Inferior parietal cortex (tissue), 1 donor: ENCODE measurements at regions not wholly inside any gene's neighbourhood (a gene's known extent, or its start where the extent isn't known, plus 50 kb on each side); places are given as distances from the start of the nearest gene placed in this dataset.

ENCODE experiments used
- DNase-seq: peaks from one replicate; pipeline ENCODE4 v3.0.0-alpha.2; 2016; ENCODE audit errors: extremely low spot score

DNA sequence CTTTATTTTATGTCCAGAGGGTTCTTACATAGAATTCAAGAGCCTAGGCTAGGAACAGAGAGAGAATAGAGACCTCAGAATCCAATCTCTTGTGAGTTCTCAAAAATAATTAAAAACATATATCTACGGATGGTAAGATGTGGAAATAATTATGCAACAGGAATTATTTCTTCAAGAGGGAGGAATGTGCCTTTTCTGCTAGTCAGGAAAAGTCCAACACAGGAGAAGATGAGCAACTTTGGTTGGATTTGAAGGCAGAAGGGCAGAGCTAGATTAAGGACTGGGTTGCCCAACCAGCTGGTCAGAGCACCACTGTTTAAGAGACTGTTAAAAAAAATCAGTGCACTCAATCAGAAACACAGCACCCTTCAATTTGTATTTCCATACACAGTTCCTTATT is 365.5 kb downstream of the ETNK1 start:
- DNase-seq = no peak

DNA sequence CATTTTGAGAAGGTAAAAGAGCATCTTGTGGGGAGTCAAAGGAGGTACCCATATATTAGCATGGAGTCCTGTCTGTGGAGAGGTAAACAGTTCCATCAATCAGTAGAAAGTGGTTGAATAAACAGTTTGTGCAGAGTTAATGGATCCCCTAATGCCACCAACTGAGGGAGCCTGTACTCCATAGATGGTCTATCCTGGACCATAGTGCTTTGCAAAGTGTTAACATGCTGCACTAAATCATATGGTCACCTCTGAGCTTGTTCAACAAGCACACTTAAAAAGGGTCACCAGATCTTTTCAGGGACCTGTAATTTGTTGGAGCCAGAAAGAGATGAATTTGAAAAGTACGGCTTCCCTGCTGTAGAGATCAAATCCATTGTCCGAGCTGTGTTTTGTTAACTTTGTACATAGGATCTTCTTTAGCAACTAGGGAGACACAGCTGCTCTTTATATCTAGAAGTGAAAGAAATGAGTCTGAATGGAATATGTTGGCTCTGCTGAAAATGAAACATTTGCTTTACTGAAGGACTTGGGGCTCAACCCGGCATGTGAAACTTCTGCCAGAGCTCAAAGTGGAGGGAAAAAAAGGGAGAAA is 366.4 kb downstream of the ETNK1 start:
- DNase-seq = no peak

DNA sequence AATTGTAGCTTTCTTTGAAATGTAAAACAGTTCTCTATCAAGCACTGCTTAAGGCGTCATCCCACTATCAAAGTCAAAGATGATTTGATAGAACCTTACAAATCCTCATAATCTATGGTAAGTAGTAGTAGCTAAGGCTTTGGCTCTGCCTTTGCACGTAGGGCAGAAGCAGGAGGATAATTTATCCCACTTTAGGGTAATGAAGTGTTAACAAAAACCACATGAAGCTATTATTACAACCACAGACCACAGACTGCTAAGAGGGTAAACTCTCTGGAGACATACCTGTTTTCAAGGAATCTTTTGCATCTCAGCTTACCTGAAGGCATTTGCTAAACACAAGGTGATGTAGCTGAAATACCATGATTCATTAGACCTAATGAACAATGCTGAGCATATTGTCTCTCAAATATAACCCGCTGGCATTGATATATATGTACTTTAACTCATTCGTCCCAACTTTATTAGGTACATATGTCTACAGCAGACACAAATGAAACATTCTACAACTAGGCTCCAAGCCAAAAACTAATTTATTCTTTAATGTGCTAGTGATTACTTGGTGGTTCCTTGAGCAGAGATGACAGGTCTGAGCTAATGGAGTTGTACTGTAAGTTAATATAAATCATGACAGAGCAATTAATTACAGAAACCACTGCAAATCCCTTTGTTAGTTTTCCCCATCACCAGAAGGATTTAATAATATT is 368.8 kb downstream of the ETNK1 start:
- DNase-seq = no peak

DNA sequence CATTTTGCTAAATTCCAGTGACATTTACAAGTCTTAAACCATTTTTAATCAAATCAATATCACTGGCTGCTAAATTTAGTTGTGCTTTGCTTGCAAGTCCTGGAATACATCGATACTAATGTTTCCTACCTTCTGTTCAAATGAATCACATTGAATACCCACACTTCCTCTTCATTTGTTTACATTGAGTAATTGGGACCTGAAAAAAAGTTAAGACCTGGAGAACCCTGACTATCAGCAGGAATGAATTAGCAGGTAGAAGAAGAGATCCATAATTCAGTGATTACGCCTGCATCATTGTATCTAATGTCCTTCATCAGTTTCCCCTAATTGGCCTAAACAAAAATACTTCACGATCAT is 369.3 kb downstream of the ETNK1 start:
- DNase-seq = no peak

DNA sequence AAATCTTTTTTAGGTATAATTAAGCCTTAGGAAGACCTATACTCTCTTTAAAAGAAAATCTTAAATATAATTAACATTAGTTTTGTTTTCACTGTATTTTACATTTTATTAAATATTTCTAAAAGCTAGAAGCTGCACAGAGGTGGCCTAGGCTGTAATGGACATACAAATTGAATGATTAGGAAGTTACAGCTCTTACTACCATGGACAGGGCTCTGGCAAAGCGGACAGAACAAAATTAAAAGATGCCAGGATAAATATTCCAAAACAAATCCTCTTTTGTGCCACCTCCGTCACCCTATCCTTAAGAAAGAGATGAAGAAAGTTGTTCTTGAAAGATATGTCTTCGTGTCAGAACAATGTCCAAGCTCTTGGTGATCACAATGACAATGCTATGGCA is 376.5 kb downstream of the ETNK1 start:
- no peak for DNase-seq

DNA sequence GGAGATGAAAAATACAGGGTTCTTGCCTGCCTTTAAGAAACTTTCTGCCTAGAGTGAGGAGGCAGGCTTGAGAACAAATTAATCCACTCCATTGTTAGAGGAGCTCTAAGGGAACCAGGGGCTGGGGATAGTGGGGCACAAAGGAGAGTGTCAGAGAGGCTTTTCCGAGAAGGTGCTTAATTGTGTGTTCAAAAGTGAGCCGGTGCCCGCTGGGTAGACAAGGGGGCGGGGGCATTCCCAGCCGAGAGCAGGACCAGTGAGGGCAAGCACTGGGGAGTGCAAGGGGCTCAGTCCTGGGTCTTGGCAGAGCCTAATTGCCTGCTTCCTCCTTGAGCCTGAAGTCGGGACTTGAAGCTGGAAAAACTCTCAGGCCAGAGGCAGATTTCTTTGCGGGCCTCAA is 377.4 kb downstream of the ETNK1 start:
- DNase-seq = no peak

DNA sequence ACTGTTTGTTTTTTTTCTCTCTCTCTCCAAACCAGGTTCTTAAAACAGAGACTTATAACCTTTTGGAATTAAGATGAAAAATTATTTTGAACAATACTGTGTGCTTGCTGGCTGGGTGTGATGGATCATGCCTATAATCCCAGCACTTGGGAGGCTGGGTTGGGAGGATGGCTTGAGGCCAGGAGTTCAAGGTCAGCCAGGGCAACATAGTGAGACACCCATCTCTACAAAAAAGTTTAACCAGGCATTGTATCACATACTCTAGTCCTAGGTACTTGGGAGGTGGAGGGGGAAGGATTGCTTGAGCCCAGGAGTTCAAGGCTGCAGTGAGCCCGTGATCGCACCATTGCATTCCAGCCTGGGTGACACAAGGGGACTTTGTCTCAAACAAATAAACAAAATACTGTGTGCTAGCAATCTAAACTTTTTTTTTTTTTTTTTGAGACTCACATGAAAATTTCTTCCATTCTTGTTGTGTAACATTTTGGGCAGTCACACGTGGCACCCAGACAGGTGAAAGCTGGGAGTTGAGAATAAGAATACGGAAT is 379.6 kb downstream of the ETNK1 start:
- no peak for DNase-seq

DNA sequence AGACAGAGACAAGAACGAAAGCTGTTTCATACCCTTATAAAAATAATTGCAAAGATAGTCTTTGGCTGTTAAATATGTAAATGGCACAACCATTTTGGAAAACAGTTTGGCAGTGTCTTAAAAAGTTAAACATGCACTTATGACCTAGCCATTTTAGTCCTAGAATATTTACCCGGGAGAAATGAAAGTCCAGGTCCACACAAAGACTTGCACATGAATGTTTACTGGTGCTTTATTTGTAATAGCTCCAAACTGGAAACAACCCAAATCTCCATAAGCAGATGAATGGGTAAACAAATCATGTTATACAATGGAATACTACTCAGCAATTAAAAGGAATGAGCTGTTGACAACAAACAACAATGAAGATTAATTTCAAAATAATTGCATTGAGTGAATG is 380.4 kb downstream of the ETNK1 start:
- no peak for DNase-seq

DNA sequence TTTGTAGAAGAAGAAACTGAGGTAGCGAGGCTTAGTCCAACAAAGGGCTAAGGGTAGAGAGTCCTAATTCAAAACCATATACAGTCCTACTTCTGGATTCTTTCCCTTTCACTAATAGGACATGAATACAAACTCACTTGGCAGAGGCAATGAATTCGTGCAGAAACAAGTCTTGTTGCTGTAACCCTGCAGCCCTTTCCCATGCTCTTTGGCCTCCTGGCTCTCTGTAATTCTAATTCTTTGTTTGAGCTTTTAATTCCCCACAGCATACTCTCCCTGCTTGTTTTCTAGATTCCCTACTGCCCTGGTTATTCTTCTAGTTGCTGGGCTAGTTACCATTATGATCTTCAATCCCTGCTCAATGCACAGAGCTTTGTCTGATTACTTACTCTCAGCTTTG is 381.4 kb downstream of the ETNK1 start:
- DNase-seq = no peak

DNA sequence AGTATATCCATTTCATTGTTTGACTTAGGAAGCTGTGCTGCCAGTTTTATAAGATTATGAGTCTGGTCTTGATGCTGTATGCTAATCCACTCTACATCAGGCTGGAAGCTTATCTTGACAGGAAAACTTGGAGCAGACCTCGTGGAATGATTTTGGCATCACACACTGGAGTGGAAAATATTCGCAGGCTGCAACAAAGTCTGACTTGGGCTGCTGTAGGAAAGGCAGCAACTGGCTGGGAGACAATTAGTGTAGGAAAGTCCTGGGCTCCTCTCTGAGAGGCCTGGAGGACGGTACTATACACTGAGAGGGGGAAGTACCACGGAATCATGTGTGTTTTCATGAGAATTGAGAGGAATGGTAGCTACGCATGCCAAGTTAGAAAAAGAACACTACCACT is 383.7 kb downstream of the ETNK1 start:
- no peak for DNase-seq

DNA sequence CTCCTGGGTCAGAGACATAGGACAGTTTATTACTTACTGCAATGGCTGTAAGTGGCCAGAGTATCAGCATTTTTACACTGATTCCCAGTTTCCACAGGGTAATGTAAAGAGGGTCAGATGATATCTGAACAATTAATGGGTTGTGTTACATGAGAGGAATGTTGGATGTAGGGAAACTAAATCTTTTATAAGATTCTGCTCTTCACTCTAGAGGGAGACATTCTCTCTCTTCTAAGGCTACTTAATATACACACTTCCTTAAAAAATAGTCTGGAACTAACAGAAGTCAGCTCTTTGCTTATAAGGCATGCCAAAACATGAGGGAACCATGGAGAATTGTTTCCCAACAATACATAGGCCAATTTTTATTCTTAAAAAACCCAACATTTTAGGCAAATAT is 389.8 kb downstream of the ETNK1 start:
- no peak for DNase-seq

DNA sequence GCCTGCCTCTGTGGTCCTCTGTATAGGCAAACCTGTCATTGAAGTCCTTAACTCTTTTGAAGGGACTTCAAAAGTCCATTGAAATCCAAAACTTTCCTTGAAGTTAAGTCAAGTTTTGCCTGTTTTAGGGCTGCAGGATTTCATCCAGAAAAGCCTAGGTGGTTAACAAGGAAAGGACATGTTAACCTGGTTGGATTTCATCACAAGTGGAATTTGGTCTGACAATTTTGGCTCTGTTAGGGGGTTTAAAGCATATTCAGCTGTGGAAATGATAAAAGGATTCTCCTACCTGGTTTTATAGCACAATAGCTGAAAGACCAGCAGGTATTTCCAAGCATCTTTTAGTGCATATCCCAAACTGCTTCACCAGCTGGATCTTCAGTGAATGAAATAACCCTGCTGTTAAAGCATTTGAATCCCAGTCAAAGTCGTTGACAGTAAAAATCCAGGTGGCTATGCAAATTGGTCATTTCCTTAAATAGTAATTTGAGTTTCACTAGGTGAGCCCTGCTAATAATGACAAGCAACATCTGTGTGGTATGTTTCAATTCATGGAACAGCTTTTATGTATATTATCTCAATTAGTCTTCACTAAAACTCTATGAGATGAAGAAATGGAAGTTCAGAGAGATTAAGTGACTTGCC is 400.5 kb downstream of the ETNK1 start:
- no peak for DNase-seq

DNA sequence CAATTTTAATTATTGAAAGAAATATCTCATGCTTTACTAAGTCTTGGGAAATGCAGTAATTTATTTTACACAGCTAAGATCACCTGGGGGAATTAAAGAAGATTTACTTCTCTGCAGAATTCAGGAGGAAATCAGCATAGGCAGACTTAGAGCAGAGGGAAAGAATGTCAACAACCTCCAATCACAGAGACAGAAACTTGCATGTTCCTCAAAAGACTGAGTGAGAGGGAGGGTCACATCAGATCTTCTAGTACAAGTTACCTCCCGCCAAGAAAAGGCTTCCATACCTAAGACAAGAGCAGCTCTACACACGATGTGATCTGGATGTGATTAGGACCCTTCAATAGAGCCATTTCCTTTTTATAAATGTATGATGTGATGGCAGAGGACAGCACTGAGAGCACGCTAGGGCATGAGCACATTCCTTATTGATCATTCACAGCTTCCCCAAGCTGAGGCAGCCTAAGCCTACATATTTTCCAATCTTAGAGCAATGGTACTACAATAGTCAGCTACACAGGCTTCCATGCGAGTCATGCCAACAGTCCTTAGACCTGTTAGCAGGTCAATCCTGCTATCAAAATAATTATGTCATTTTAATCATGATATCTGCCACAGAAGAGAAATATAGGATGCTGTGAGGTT is 403.3 kb downstream of the ETNK1 start:
- no peak for DNase-seq

DNA sequence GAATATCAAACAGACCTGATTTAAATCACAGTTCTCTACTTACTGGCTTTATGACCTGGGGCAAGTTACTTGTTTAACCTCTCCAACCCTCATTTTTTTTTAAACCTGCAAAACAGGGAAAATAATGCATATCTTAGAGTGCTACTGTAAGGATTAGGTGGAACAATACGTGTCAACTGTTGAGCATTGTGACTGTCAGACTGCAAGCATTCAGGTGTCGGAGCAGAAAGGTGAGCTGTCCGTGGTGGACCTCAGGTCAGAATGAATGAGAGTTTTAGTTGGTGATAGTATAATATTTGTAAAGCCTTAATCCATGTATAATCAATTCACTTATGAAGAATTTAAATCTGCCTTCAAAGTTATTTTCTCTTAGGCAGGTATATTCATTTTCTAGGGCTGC is 404.2 kb downstream of the ETNK1 start:
- no peak for DNase-seq

DNA sequence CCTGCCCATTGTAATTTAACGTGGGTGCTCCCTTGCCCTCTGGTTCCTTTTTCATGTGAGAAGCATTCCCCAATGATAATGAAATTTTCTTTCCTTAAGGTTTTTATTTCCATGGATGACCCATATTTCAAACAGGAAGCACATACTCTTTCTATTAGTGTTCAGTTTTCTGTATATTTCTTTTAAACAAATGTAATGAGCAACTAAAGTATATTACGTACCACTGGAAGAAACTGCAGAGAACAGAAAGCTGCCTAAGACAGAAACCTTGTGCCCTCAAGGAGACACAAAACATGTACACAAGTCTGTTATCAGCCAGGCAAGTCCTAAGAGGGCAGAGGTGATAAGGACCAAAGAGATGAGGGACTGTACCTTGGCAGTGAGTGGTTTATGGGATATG is 414.9 kb downstream of the ETNK1 start:
- no peak for DNase-seq

DNA sequence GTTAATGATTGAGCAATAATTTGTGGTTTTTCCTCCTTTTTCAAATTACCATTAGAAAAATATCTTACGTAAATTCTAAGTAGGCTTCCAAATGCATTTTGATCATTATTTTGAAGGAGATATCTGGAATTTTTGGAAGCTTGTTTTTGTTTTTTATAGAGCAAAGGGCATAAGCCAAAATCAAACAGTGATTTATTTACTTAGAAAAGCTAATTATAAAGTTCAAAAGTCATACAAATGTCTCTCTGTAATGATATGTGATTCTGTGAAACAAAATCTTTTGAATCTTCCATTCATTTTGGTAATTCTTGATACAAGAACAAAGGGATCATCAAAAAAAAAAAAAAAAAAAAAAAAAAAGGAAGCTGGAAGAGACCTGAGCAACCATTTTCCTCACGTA is 416.8 kb downstream of the ETNK1 start:
- DNase-seq = no peak

DNA sequence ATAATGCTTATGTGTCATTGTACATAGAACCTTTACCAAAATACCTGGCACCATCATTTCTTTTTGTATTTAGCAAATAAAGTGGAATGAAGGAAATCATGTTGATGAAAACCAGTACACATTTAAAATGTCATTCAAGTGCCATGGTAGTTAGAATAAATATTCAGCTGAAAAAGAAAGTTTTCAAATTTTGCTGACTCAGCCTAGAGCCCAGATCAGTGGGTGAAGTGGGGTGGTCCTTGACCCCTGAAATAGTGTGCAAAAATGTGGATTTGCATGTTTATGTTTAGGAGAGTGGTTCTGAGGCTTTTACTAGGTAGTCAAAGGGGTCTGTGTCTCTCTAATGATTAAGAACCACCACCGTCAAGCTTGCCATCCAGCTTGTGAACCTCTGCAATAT is 418.7 kb downstream of the ETNK1 start:
- no peak for DNase-seq

DNA sequence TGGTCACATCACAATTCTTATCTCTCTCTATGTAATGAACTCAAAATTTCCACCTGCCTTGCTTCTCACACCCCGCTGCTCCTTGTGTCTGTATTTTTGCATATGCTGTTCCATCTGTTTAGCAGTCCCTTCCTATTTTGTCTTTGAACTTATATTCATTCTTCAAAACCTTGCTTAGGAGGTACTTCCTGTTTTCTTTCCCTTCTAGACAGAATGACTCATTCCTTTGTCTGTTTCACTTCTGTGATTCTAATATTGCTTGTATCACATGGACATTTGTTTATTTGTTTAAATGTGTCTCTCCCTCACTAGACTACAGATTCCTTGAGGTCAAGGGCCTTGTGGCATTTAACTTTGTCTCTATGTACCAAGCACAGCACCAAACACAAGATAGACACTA is 424.2 kb downstream of the ETNK1 start:
- DNase-seq = no peak

DNA sequence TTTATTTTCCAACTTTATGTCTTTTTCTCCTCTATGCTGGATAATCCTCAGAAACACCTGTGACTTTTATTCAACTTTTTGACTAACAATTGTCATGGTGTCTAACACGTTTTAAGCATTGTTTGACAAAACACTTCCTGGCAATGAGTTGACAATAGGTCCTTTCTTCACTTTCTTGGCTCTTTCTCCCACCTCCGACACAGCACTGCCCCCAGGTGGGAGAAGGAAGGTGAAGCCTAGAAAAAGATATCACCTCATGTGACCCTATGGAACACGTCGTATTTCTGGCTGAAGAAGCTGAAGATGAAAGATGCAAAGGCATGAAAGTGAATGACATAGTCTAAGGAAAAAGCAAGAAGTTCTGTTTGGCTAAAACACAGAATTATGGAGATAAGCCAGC is 430.0 kb downstream of the ETNK1 start:
- DNase-seq = no peak

DNA sequence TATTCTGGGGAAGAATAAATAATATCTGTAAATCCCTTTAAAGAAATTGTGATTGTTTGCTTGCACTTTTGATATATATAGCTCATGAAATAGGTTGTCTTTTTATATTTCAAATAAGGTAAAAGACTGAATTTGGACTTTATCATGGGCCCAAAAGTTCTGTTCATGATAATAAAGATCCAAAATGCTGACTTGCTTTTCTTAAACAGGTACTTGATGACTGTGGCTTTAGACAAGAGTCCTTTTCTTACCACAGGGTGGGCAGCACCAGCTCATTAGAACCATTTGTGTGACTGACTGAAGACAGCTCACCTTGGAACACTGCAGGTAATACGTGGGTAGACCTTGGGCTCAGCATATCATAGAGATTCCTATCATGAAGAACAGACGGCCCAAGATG is 432.6 kb downstream of the ETNK1 start:
- DNase-seq = no peak

DNA sequence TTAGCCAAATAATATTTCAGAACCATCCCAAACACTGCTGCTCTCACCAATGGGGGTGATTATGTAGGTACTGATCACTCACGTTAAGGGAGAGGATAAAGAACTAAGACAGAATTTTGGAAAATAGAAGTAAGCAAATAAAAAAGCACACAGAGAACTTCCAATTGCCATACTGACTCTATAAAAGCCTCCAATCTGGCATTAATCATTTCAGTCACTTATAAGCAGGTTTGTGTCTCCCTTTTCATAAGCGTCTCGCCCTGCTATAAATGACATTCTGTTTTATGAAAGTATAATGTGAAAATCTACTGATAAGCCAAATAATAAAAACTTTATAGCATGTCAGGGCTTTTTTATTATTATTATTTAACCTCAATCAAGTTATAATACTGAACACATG is 435.2 kb downstream of the ETNK1 start:
- DNase-seq = no peak

DNA sequence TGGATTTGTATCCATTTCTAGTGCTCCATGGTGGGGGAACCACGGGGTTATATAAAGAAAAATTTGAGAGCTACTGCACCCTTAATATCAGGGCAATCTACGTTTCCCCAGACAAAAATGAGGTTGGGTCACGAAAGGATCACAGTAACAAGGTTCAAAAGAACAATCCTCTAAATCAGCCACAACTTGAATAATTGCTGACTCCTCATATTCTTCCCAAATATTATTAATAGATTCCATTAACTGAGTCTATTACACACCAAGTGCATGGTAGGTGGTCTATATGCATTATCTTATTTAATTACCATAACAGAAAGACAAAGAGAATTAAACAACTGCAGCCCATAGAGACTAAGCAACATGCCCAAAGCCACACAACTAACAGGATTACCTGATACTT is 438.2 kb downstream of the ETNK1 start:
- no peak for DNase-seq

DNA sequence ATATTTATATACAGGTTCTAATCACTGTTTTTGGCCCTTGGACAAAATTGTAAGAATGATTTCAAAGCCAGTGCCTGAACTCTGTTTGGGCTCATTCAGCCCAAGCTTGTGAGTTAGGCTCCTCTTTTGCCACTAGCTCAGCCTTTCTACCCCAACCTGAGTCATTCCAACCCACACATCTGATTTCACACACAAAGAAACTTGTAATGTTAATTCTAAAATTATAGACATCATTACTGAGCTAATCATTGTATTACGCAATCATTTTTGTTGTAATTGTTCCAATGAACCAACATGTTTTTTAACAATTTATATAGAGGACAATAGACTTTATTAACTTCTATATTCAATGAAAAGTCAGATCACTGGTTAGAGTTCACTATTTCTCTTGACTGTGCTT is 441.1 kb downstream of the ETNK1 start:
- DNase-seq = no peak
